Epithelial cell of proximal tubule (primary cell): ENCODE measurements at regions not wholly inside any gene's neighbourhood (a gene's known extent, or its start where the extent isn't known, plus 50 kb on each side); places are given as distances from the start of the nearest gene placed in this dataset.

Experiments used
- DNase-seq: peaks from one replicate; pipeline ENCODE4 v3.0.0-alpha.2; 2011; ENCODE audit warnings: low read depth
- H3K4me3 ChIP-seq: 2 replicates; pipeline ENCODE4 v1.5.1; 2011; ENCODE audit warnings: low read depth, mild to moderate bottlenecking, low read length
- TF ChIP-seq, protein P1 (sequence below): conservative IDR thresholded peaks from 2 replicates; pipeline ENCODE4 v1.5.1; 2012; ENCODE audit warnings: low read depth, mild to moderate bottlenecking, low read length

DNA sequence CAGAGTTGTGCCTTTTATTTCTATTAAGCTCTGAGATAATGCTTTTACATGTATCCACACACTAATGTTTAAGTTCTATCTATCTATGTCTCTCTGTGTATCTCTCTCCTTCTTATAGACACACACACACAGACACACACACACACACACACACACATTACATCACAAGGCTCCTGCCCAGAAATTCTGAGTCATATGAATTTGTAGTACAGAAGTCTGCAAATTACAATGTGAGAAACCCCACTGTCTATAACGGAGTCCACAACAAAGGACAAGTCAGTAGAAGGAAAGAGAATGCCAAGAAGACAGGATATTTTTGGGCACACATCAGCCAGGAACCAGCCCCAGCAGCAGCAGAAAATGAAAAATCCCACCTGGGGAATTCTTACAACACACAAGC lies 142.4 kb downstream of the EN1 start:
- TF ChIP-seq, protein P1, sequence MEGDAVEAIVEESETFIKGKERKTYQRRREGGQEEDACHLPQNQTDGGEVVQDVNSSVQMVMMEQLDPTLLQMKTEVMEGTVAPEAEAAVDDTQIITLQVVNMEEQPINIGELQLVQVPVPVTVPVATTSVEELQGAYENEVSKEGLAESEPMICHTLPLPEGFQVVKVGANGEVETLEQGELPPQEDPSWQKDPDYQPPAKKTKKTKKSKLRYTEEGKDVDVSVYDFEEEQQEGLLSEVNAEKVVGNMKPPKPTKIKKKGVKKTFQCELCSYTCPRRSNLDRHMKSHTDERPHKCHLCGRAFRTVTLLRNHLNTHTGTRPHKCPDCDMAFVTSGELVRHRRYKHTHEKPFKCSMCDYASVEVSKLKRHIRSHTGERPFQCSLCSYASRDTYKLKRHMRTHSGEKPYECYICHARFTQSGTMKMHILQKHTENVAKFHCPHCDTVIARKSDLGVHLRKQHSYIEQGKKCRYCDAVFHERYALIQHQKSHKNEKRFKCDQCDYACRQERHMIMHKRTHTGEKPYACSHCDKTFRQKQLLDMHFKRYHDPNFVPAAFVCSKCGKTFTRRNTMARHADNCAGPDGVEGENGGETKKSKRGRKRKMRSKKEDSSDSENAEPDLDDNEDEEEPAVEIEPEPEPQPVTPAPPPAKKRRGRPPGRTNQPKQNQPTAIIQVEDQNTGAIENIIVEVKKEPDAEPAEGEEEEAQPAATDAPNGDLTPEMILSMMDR, result no peak
- no peak overlapping the region for H3K4me3 ChIP-seq
- DNase-seq, result no peak

- TF ChIP-seq, protein P1, result no peak
- no peak for DNase-seq
Observed at GRCh38 chr2:118699447-118700175, 147.8 kb downstream of the EN1 start.

GRCh38 chr2:118698564-118698963 lies 148.9 kb downstream of the EN1 start:
- DNase-seq, result no peak

More at GRCh38 chr2:118699447-118700175, 147.8 kb downstream of the EN1 start:
- H3K4me3 ChIP-seq, result no peak overlapping the region

DNA sequence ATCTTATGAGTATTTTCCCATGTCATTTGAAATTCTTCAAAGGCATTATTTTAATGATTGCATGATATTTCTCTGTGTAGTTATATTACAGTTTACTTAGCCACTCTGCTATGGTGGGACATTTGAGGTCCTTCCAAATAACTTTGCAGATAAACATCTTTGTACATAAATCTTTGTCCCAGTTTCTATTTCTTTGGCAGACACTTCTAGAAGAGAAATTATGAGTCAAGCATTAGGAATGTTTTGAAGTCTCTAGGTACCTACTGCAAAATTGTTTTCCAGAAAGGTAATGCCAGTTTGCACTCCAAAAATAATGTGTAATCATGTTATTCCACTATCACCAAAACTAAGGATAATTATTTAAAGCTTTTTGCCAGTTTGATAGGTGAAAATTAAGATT lies 149.7 kb downstream of the EN1 start:
- H3K4me3 ChIP-seq, result no peak overlapping the region
- DNase-seq, result no peak
- TF ChIP-seq, protein P1, result no peak

More at GRCh38 chr2:118698564-118698963, 148.9 kb downstream of the EN1 start:
- H3K4me3 ChIP-seq, result no peak overlapping the region
- TF ChIP-seq, protein P1, result no peak

DNA sequence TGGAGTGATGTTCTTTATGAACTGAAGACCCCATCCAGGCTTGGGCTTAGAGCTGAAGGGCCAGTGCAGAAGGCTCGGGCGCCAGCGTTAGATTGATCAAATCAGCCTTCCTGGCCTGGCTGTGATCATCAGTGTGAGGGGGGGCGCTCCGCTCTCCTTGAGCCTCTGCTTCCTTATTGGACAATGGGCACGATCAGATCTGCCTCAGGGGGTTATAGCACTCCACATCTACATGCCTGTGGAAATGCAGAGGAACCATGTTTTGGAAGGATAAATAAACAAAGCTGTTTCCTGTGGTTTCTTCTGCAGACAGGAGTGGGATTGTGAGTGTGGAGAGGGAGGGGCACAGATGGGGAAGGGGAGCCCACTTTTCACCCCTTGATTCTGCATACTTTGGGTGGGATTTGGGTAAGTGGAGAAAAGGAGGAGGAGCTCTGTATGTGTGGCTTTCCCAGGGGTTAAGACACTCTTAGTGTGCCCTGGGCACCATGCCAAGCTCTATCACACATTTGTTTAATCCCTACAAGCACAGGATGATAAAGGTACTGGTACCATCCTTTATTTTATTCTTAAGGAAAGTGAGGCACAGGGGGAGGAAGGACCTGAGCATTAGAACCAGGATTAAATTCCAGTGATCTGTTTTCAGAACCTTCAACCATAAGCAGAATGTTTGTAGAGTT lies 150.5 kb downstream of the EN1 start:
- TF ChIP-seq, protein P1, result no peak
- no peak for DNase-seq
- no peak overlapping the region for H3K4me3 ChIP-seq

DNA sequence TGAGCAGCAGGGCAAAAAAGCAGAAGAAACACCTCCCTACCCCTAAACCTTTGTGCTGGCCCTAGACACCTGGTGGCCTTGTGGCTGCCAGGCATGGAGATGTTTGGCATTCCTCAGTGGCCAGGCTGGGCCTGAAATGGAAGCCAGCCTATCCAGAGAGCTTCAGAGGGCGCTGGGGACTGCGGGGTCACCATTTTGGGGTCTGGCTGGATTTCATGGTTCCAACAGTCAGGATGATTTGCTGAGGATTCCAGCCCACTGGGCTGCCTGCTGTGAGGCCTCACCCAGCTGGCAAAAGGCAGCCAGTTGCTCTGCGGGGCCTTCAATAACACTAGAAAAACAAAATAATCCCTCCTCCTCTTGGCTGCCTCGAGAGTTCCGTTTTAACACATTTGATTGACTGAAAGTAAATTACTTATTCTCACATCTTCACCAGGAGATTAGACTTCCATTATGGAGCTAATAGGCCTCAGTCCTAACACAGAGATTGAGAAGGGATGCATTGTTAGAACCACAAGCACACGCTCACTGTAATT lies 154.1 kb downstream of the EN1 start:
- H3K4me3 ChIP-seq, result no peak overlapping the region
- TF ChIP-seq, protein P1, result no peak
- no peak for DNase-seq
